Left renal pelvis (tissue), 4 donors: ENCODE measurements at regions not wholly inside any gene's neighbourhood (a gene's known extent, or its start where the extent isn't known, plus 50 kb on each side); places are given as distances from the start of the nearest gene placed in this dataset.
"Not testable (repeated sequence)": the region's sequence is repeated elsewhere in the genome, so short reads cannot be mapped to it uniquely, and the experiment has no call there.

Source experiments
- DNase-seq, 4 donors: peaks; one replicate each; pipeline ENCODE4 v3.0.0-alpha.2; 2013; ENCODE audit warnings: low read depth in 4 of 4, low spot score in 3 of 4

GRCh38 chr7:156050636-156051569, 238.6 kb upstream of the SHH start:
- DNase-seq = no peak

- no peak for DNase-seq
Observed at GRCh38 chr7:156049366-156049765, 237.1 kb upstream of the SHH start.

GRCh38 chr7:156046031-156046560, 233.8 kb upstream of the SHH start:
- no peak for DNase-seq

GRCh38 chr7:156043416-156044178, 231.3 kb upstream of the SHH start:
- no peak for DNase-seq

- DNase-seq = no peak
Observed at GRCh38 chr7:156041398-156041797, 229.1 kb upstream of the SHH start.

GRCh38 chr7:156039971-156040677, 227.9 kb upstream of the SHH start:
- no peak for DNase-seq

- DNase-seq = no peak
Observed at GRCh38 chr7:156039194-156039593, 226.9 kb upstream of the SHH start.

- no peak for DNase-seq
Observed at GRCh38 chr7:156038345-156038744, 226.1 kb upstream of the SHH start.

GRCh38 chr7:156036153-156036552, 223.9 kb upstream of the SHH start:
- DNase-seq = no peak

- DNase-seq = not testable (repeated sequence)
Observed at GRCh38 chr7:156035387-156035786, 223.1 kb upstream of the SHH start.

- no peak for DNase-seq
Observed at GRCh38 chr7:156034397-156034796, 222.1 kb upstream of the SHH start.

- no peak for DNase-seq
Observed at GRCh38 chr7:156032973-156033372, 220.7 kb upstream of the SHH start.

GRCh38 chr7:156031679-156032478, 219.6 kb upstream of the SHH start:
- DNase-seq = no peak

- no peak for DNase-seq
Observed at GRCh38 chr7:156029460-156030007, 217.3 kb upstream of the SHH start.

GRCh38 chr7:156028521-156028920, 216.3 kb upstream of the SHH start:
- DNase-seq = no peak

GRCh38 chr7:156027821-156028220, 215.6 kb upstream of the SHH start:
- DNase-seq = no peak

- no peak for DNase-seq
Observed at GRCh38 chr7:156026603-156027002, 214.3 kb upstream of the SHH start.

GRCh38 chr7:156026076-156026600, 213.9 kb upstream of the SHH start:
- no peak for DNase-seq

- no peak for DNase-seq
Observed at GRCh38 chr7:156025675-156026074, 213.4 kb upstream of the SHH start.

- no peak for DNase-seq
Observed at GRCh38 chr7:156024201-156024600, 211.9 kb upstream of the SHH start.
